NCI-H82 (cell line): ENCODE measurements at regions not wholly inside any gene's neighbourhood (a gene's known extent, or its start where the extent isn't known, plus 50 kb on each side); places are given as distances from the start of the nearest gene placed in this dataset.

Source experiments
- DNase-seq: peaks from one replicate; lab custom pipeline; 2025; lab: John Stamatoyannopoulos, UW

- no peak for DNase-seq
These were observed 389.1 kb downstream of the HTR1B start for GRCh38 chr6:77074037-77074713.

- no peak for DNase-seq
These were observed 389.9 kb downstream of the HTR1B start for GRCh38 chr6:77073410-77073760.

GRCh38 chr6:77072694-77073409 lies 390.4 kb downstream of the HTR1B start:
- DNase-seq, result peak; percentile 94

GRCh38 chr6:77063494-77063893 lies 399.8 kb downstream of the HTR1B start:
- no peak for DNase-seq

- no peak for DNase-seq
These were observed 407.6 kb downstream of the HTR1B start for GRCh38 chr6:77055711-77056110.

GRCh38 chr6:77040568-77041195 lies 422.6 kb downstream of the HTR1B start:
- no peak for DNase-seq

- no peak for DNase-seq
These were observed 424.5 kb downstream of the HTR1B start for GRCh38 chr6:77038807-77039206.

- DNase-seq, result no peak
These were observed 425.9 kb downstream of the HTR1B start for GRCh38 chr6:77037439-77037838.

GRCh38 chr6:77036400-77036799 lies 426.9 kb downstream of the HTR1B start:
- no peak for DNase-seq

GRCh38 chr6:77034161-77034560 lies 429.1 kb downstream of the HTR1B start:
- DNase-seq, result peak; percentile 34

GRCh38 chr6:77030929-77031674 lies 432.2 kb downstream of the HTR1B start:
- DNase-seq, result peak; percentile 26

GRCh38 chr6:77026341-77026740 lies 436.9 kb downstream of the HTR1B start:
- DNase-seq, result no peak

GRCh38 chr6:77025736-77026223 lies 437.5 kb downstream of the HTR1B start:
- DNase-seq, result peak; percentile 75

GRCh38 chr6:77021778-77022177 lies 441.5 kb downstream of the HTR1B start:
- DNase-seq, result no peak

GRCh38 chr6:77021232-77021631 lies 442.1 kb downstream of the HTR1B start:
- DNase-seq, result no peak

- no peak for DNase-seq
These were observed 444.2 kb downstream of the HTR1B start for GRCh38 chr6:77019081-77019480.

- DNase-seq, result no peak
These were observed 445.8 kb downstream of the HTR1B start for GRCh38 chr6:77017537-77017936.

GRCh38 chr6:77015350-77015749 lies 447.9 kb downstream of the HTR1B start:
- no peak for DNase-seq

GRCh38 chr6:77011929-77012545 lies 451.3 kb downstream of the HTR1B start:
- no peak for DNase-seq

- DNase-seq, result no peak
These were observed 452.3 kb downstream of the HTR1B start for GRCh38 chr6:77010931-77011542.

GRCh38 chr6:76992553-76992952 lies 470.7 kb downstream of the HTR1B start:
- DNase-seq, result peak; percentile 21

GRCh38 chr6:76984572-76984971 lies 478.7 kb downstream of the HTR1B start:
- DNase-seq, result no peak
